ENCODE measurements at regions not wholly inside any gene's neighbourhood (a gene's known extent, or its start where the extent isn't known, plus 50 kb on each side); places are given as distances from the start of the nearest gene placed in this dataset.

DNA sequence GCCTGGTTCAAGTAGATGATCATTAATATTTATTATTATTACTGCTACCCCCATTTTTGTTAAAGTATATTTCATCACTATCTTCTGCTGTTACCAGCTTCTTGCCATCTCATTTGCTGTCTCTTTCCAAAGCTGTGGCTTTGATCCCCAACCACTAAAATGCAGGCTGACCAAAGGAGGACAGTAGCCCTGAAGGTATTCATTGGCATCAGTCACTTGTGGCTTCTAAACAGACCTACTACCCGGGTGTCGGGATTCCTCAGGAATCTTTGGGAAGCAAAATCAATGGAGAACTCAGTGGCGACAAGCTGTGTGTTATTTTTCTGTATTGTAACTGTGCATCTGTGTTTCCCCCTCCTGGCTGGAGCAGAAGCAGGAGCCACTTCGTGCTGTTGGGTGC lies 379.2 kb upstream of the ERCC4 start:
- Histone ChIP-seq H3K27me3 (ENCODE audit: control insufficient read depth in 1 of 2, insufficient read depth in 2 of 2, low read length in 2 of 2) (no peaks in the 10 kb centered on the region), H3K36me3 (replicated peaks in 1 of 2; ENCODE audit: control insufficient read depth in 1 of 2, insufficient read depth in 2 of 2, low read length in 2 of 2) (no peaks in the 10 kb centered on the region), H3K9ac (ENCODE audit: insufficient read depth, low read depth, low read length) (no peak overlapping the region), H3K4me2 (ENCODE audit: low read depth, low read length) (no peak overlapping the region), H3K79me2 (ENCODE audit: insufficient read depth, low read length) (no peaks in the 10 kb centered on the region), H2AFZ (ENCODE audit: low read length) (no peak overlapping the region), H3K27ac (ENCODE audit: extremely low read length, insufficient read depth, low read length) (no peak overlapping the region), H3K4me1 (ENCODE audit: insufficient read depth, low read length) (no peaks in the 10 kb centered on the region), H4K20me1 (ENCODE audit: insufficient read depth, low read length) (no peaks in the 10 kb centered on the region), H3K9me3 (ENCODE audit: low read length) (no peaks in the 10 kb centered on the region), H3K4me3 (replicated peaks in 1 of 3; ENCODE audit: insufficient read depth in 1 of 3, low read depth in 2 of 3, low read length in 3 of 3) (no peak overlapping the region)
- intact Hi-C loops (cut with micrococcal nuclease; ENCODE audit: unreplicated experiment) (no loop called here), in situ Hi-C loops (cut with HindIII; ENCODE audit: extremely low pct_ligation_motif_present, low pct_unique_long_range_greater_than_20kb) (no loop called here)
- BruUV-seq (replicated peaks): no TSS peak
- CTCF ChIA-PET (ENCODE audit: low intra/inter-chr PET ratio, low total read pairs): no interaction called here
- DNase-seq (ENCODE audit: low spot score): no peak
- no peak for ATAC-seq
- no peak for TF ChIP-seq CREB1 (IDR thresholded peaks at IDR 0.05)
- no peak for TF ChIP-seq CREB1 (CRISPR knock-in tag; IDR thresholded peaks at IDR 0.05)
- TF ChIP-seq ZNF350 (CRISPR knock-in tag; IDR thresholded peaks at IDR 0.05; ENCODE audit: borderline replicate concordance, low read depth): no peak
- no peak for TF ChIP-seq HOXA7 (CRISPR knock-in tag; IDR thresholded peaks at IDR 0.05)
- TF ChIP-seq MLLT10 (CRISPR knock-in tag; IDR thresholded peaks at IDR 0.05): no peak
- TF ChIP-seq ZNF674 (CRISPR knock-in tag; IDR thresholded peaks at IDR 0.05; ENCODE audit: low read depth): no peak
- TF ChIP-seq KLF16 (CRISPR knock-in tag; IDR thresholded peaks at IDR 0.05): no peak
- TF ChIP-seq ZNF547 (CRISPR knock-in tag; IDR thresholded peaks at IDR 0.05): no peak
- TF ChIP-seq AGO2 (optimal IDR thresholded peaks at IDR 0.05; ENCODE audit: low read depth, low read length): no peak
- TF ChIP-seq, protein P1, sequence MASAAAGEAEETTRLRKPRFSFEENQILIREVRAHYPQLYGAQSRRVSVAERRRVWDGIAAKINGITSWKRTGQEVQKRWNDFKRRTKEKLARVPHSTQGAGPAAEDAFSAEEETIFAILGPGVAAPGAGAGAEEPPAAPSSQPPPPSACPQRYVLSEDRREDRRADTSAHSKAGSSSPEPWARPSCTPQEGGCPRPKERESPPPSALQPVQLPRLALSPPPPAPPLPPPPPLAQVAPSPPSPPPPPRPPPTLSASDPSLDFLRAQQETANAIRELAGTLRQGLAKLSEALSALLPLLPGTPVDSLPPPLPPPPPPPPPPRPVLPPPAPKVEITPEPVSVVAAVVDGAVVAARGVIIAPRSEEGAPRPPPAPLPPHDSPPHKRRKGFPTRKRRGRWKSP (CRISPR knock-in tag; IDR thresholded peaks at IDR 0.05): no peak
- TF ChIP-seq, protein P2, sequence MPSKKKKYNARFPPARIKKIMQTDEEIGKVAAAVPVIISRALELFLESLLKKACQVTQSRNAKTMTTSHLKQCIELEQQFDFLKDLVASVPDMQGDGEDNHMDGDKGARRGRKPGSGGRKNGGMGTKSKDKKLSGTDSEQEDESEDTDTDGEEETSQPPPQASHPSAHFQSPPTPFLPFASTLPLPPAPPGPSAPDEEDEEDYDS (CRISPR knock-in tag; IDR thresholded peaks at IDR 0.05): no peak
- no peak for TF ChIP-seq ZC3H4 (CRISPR knock-in tag; IDR thresholded peaks at IDR 0.05; ENCODE audit: borderline replicate concordance)
- no peak for TF ChIP-seq TOPORS (CRISPR knock-in tag; IDR thresholded peaks at IDR 0.05)
- TF ChIP-seq GABPB1 (CRISPR knock-in tag; IDR thresholded peaks at IDR 0.05): no peak
- no peak for TF ChIP-seq PHB2 (IDR thresholded peaks at IDR 0.05; ENCODE audit: partially characterized antibody)
- TF ChIP-seq, protein P3, sequence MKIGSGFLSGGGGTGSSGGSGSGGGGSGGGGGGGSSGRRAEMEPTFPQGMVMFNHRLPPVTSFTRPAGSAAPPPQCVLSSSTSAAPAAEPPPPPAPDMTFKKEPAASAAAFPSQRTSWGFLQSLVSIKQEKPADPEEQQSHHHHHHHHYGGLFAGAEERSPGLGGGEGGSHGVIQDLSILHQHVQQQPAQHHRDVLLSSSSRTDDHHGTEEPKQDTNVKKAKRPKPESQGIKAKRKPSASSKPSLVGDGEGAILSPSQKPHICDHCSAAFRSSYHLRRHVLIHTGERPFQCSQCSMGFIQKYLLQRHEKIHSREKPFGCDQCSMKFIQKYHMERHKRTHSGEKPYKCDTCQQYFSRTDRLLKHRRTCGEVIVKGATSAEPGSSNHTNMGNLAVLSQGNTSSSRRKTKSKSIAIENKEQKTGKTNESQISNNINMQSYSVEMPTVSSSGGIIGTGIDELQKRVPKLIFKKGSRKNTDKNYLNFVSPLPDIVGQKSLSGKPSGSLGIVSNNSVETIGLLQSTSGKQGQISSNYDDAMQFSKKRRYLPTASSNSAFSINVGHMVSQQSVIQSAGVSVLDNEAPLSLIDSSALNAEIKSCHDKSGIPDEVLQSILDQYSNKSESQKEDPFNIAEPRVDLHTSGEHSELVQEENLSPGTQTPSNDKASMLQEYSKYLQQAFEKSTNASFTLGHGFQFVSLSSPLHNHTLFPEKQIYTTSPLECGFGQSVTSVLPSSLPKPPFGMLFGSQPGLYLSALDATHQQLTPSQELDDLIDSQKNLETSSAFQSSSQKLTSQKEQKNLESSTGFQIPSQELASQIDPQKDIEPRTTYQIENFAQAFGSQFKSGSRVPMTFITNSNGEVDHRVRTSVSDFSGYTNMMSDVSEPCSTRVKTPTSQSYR (CRISPR knock-in tag; IDR thresholded peaks at IDR 0.05; ENCODE audit: borderline replicate concordance): no peak
- TF ChIP-seq NCOA2 (CRISPR knock-in tag; IDR thresholded peaks at IDR 0.05): no peak
- no peak for FAIRE-seq
- POLR2A ChIA-PET: no interaction called here
- WGBS (ENCODE audit: low lambda C conversion rate): 4% methylated on average over 4 of the region's 4 CpGs
